ENCODE measurements at regions not wholly inside any gene's neighbourhood (a gene's known extent, or its start where the extent isn't known, plus 50 kb on each side); places are given as distances from the start of the nearest gene placed in this dataset.

DNA sequence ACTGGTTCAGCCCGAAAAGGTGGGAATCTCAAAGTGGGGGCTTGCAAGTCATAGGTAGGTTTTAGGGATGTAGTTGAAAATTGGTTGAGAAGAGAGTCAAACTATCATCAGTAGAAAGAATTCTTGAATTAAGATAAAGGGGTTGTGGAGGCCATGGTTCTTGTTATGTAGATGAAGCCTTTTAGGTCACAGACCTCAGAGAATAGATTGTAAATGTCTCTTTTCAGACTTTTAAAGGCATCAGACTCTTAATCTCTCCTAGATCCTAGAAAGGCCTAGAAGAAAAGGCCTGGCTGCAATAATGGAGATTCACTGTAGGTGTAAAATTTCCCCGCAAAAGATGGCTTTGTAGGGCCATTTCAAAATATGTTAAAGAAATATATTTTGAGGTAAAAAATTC, 96.4 kb downstream of the PSAT1 start:
- TF ChIP-seq CTCF (IDR thresholded peaks at IDR 0.05) (no peak), POLR2A (IDR thresholded peaks at IDR 0.05) (no peak)

Measured in uterus (tissue), 2 donors.